Endothelial cell (in vitro differentiated cells): ENCODE measurements at regions not wholly inside any gene's neighbourhood (a gene's known extent, or its start where the extent isn't known, plus 50 kb on each side); places are given as distances from the start of the nearest gene placed in this dataset.

Experiments used
- DNase-seq: peaks from one replicate; pipeline ENCODE4 v3.0.0; 2021; ENCODE audit warnings: low spot score
- H3K27ac Mint-ChIP-seq: one replicate; pipeline ENCODE4 v1.8.0; 2021; ENCODE audit warnings: mixed read lengths, inconsistent platforms; ENCODE audit not compliant: unreplicated experiment
- H3K27me3 Mint-ChIP-seq: one replicate; pipeline ENCODE4 v1.8.0; 2021; ENCODE audit warnings: mild to moderate bottlenecking, moderate library complexity, mixed read lengths, inconsistent platforms; ENCODE audit not compliant: unreplicated experiment
- H3K36me3 Mint-ChIP-seq: one replicate; pipeline ENCODE4 v1.8.0; 2021; ENCODE audit warnings: mild to moderate bottlenecking, low read depth, mixed read lengths, inconsistent platforms; ENCODE audit not compliant: unreplicated experiment
- H3K4me1 Mint-ChIP-seq: one replicate; pipeline ENCODE4 v1.8.0; 2021; ENCODE audit warnings: mild to moderate bottlenecking, mixed read lengths, inconsistent platforms; ENCODE audit not compliant: unreplicated experiment
- H3K4me3 Mint-ChIP-seq: one replicate; pipeline ENCODE4 v1.8.0; 2021; ENCODE audit warnings: mild to moderate bottlenecking, mixed read lengths, inconsistent platforms; ENCODE audit not compliant: unreplicated experiment
- H3K9me3 Mint-ChIP-seq: one replicate; pipeline ENCODE4 v1.8.0; 2021; ENCODE audit warnings: mixed read lengths, inconsistent platforms; ENCODE audit not compliant: unreplicated experiment
- TF ChIP-seq, protein P1 (sequence below): fragments of 200-600 bp; sonication (generic); IDR thresholded peaks from one replicate; pipeline ENCODE4 v1.5.0; 2021; ENCODE audit warnings: antibody characterized with exemption; ENCODE audit not compliant: unreplicated experiment

DNA sequence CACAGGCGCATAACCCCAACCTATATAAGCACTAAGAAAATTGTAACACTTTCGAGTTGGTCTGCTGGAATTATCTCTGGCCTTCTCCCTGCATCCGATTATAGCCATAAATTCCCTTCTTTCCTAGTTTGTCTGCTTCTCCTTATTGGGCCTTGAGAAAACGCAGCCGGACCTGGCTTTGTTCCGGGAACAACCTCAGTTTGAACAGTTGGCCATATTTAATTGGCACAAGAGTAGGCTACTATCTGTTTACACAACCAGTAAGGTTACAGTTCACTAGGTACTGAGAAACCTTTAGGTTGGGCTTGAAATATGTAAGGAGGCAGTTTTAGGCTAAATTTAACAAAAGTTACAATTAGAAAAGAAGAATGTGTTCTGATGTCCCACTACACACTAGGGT, 176.1 kb downstream of the IPO8 start:
- Mint-ChIP-seq H3K27me3 (no peaks in the 10 kb centered on the region), H3K9me3 (no peaks in the 10 kb centered on the region), H3K36me3 (no peaks in the 10 kb centered on the region), H3K4me1 (no peaks in the 10 kb centered on the region), H3K27ac (no peak overlapping the region), H3K4me3 (no peak overlapping the region)
- no peak for DNase-seq
- TF ChIP-seq, protein P1, sequence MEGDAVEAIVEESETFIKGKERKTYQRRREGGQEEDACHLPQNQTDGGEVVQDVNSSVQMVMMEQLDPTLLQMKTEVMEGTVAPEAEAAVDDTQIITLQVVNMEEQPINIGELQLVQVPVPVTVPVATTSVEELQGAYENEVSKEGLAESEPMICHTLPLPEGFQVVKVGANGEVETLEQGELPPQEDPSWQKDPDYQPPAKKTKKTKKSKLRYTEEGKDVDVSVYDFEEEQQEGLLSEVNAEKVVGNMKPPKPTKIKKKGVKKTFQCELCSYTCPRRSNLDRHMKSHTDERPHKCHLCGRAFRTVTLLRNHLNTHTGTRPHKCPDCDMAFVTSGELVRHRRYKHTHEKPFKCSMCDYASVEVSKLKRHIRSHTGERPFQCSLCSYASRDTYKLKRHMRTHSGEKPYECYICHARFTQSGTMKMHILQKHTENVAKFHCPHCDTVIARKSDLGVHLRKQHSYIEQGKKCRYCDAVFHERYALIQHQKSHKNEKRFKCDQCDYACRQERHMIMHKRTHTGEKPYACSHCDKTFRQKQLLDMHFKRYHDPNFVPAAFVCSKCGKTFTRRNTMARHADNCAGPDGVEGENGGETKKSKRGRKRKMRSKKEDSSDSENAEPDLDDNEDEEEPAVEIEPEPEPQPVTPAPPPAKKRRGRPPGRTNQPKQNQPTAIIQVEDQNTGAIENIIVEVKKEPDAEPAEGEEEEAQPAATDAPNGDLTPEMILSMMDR = no peak

DNA sequence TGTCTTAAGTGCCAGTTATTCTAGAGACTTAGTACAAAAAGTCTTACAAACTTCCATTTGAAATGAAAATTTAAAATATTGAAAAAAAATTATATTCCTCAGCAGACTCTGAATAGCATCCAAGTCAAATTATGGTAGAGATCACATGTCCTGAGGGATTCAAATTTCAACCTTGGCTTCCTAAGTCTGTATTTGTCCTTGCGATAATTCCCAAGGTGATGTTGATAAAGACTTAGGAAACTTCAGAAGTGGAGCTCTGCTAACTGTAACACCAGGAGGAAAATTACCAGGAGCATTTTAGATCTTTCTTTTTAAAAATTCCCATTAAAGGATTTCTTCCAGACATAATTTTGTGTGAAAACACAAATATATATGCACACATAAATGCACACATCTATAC, 178.3 kb downstream of the IPO8 start:
- TF ChIP-seq, protein P1 = no peak
- no peak overlapping the region for H3K27ac Mint-ChIP-seq
- H3K4me1 Mint-ChIP-seq = no peaks in the 10 kb centered on the region

DNA sequence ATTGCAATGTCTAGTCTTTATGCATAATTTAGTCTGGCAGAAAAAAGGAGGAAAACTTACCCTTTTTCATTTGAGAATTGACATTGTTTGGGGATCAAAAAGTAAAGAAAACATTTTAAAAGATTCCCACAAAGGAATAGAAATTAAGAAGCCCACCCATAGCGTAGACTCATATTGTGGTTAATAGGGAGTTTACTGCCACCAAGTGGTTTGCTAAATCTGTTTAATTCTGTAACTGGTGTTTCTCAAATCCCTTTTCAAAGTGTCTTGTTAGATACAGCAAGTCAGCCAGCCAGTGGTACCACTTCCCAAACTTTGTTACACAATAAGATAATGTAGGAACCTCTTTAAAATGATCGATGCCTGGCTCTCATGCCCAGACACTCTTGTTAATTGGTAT, 180.3 kb downstream of the IPO8 start:
- TF ChIP-seq, protein P1 = no peak
- H3K36me3 Mint-ChIP-seq = no peaks in the 10 kb centered on the region
- H3K4me3 Mint-ChIP-seq = no peak overlapping the region
- no peaks in the 10 kb centered on the region for H3K27me3 Mint-ChIP-seq
- no peaks in the 10 kb centered on the region for H3K4me1 Mint-ChIP-seq
- H3K9me3 Mint-ChIP-seq = no peaks in the 10 kb centered on the region
- no peak for DNase-seq
- no peak overlapping the region for H3K27ac Mint-ChIP-seq

More for the DNA sequence above, 178.3 kb downstream of the IPO8 start:
- Mint-ChIP-seq H3K9me3 (no peaks in the 10 kb centered on the region), H3K4me3 (no peak overlapping the region), H3K27me3 (no peaks in the 10 kb centered on the region), H3K36me3 (no peaks in the 10 kb centered on the region)
- DNase-seq = no peak

DNA sequence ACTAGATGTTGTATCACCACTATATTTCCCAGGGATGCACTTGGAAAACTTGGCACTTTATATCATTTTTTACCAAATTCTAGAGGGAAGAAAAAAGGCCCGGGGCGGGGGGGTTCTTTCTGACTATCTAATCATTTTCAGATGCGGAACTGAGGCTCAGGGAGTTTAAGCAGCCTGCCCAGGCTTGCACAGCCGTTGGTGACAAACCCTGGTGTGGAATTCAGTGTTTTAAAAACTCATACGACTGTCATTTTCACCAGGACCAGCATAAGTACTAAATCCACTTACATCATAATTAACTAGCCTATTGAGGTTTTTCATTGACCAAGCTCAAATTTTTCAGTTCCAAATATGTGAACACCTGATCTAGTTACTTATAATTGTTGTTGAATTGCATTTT, 181.0 kb downstream of the IPO8 start:
- no peak overlapping the region for H3K4me3 Mint-ChIP-seq
- TF ChIP-seq, protein P1 = no peak
- DNase-seq = no peak
- no peaks in the 10 kb centered on the region for H3K9me3 Mint-ChIP-seq
- no peaks in the 10 kb centered on the region for H3K27me3 Mint-ChIP-seq
- no peak overlapping the region for H3K27ac Mint-ChIP-seq
- H3K36me3 Mint-ChIP-seq = no peaks in the 10 kb centered on the region
- H3K4me1 Mint-ChIP-seq = no peaks in the 10 kb centered on the region

DNA sequence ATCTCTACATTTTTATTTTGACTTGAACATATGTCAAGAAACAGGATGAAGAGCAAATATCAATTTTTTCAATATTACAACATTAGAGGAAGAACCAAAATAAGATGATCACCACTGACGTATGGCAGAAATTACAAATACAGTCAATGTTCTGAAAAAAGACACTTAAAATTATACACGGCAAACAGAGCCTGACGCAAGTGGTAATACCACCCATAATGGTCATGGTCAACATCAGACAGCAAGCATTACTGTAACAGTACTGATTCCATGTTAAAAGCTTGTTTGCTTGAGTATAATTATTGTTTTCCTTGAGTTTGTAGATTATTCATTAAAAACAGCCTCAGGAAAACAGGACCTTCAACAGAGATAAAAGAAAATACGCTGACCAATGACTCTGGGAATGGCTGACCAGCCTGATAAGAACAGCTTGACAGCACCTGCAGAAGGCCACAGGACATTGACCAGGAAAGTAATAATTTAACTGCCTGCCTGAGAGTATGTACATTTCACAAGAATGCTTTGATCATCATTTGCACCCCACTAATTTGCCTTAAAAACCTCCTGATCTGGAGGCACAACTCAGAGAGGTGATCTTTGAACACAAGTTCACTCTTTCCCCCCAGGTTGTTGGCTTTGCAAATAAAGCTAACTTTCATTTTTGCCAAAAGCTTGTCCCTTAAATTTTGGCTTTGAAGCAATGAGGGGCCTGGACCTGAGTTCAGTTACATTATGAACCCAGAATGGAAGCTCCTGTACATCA, 187.3 kb downstream of the IPO8 start:
- Mint-ChIP-seq H3K4me3 (no peak overlapping the region), H3K27ac (no peak overlapping the region), H3K9me3 (no peaks in the 10 kb centered on the region), H3K4me1 (no peaks in the 10 kb centered on the region), H3K36me3 (no peaks in the 10 kb centered on the region), H3K27me3 (peaks cover 1% of the 10 kb centered on the region)
- DNase-seq = no peak
- TF ChIP-seq, protein P1 = no peak
